Fibroblast of lung (primary cell): ENCODE measurements at regions not wholly inside any gene's neighbourhood (a gene's known extent, or its start where the extent isn't known, plus 50 kb on each side); places are given as distances from the start of the nearest gene placed in this dataset.

Experiments
- CTCF ChIP-seq, 2 donors: IDR thresholded peaks in 1 of 2; conservative IDR thresholded peaks in 1 of 2; 1 replicate in 1 of 2; 2 replicates in 1 of 2; pipeline ENCODE4 v1.5.1; 2011 to 2012; ENCODE audit warnings: low read length in 2 of 2, control low read depth in 1 of 2, inconsistent platforms in 1 of 2, low read depth in 1 of 2, mild to moderate bottlenecking in 1 of 2
- EZH2 ChIP-seq: IDR thresholded peaks from 2 replicates; pipeline ENCODE4 v1.5.1; 2012; ENCODE audit warnings: low read length, control low read depth, mild to moderate bottlenecking; ENCODE audit errors: missing control alignments

GRCh38 chr5:114243281-114243971 is 118.4 kb upstream of the KCNN2 start:
- TF ChIP-seq EZH2 (no peak), CTCF (conservative IDR thresholded peaks at IDR 0.05 in 1 of 2, IDR thresholded peaks at IDR 0.05 in 1 of 2; ENCODE audit: low read depth in 1 of 2, low read length in 2 of 2) (no peak)
